HepG2 (cell line): ENCODE measurements at regions not wholly inside any gene's neighbourhood (a gene's known extent, or its start where the extent isn't known, plus 50 kb on each side); places are given as distances from the start of the nearest gene placed in this dataset.

Experiments used
- CBX5 ChIP-seq: sonication (generic); formaldehyde crosslinking; IDR thresholded peaks from 2 replicates; pipeline ENCODE4 v1.4.0; 2020; ENCODE audit warnings: missing genetic modification reagents, borderline replicate concordance
- FOSL2 ChIP-seq: sonication (generic); formaldehyde crosslinking; IDR thresholded peaks from 2 replicates; pipeline ENCODE4 v1.4.0; 2020; ENCODE audit warnings: missing genetic modification reagents
- IKZF5 ChIP-seq: IDR thresholded peaks from 2 replicates; pipeline ENCODE4 v1.6.1; 2018; ENCODE audit warnings: missing genetic modification reagents, mild to moderate bottlenecking, missing compliant biosample characterization
- ZNF407 ChIP-seq: sonication (generic); formaldehyde crosslinking; IDR thresholded peaks from one replicate; pipeline ENCODE4 v1.5.1; 2020; ENCODE audit warnings: mild to moderate bottlenecking, missing genetic modification reagents; ENCODE audit errors: not compliant biosample characterization
- ZSCAN21 ChIP-seq: sonication (generic); formaldehyde crosslinking; IDR thresholded peaks from 2 replicates; pipeline ENCODE4 v1.8.0; 2022; ENCODE audit warnings: mild to moderate bottlenecking, missing genetic modification reagents, moderate library complexity, borderline replicate concordance

- TF ChIP-seq ZNF407 (CRISPR knock-in tag) (no peak), FOSL2 (CRISPR knock-in tag) (no peak), IKZF5 (no peak), ZSCAN21 (CRISPR knock-in tag) (no peak), CBX5 (CRISPR knock-in tag) (no peak)
Measured at GRCh38 chr2:211133766-211134165, 577.4 kb downstream of the CPS1 start (continued).
